Adrenal gland (tissue), 9 donors: ENCODE measurements at regions not wholly inside any gene's neighbourhood (a gene's known extent, or its start where the extent isn't known, plus 50 kb on each side); places are given as distances from the start of the nearest gene placed in this dataset.

Source experiments
- DNase-seq, 7 donors: peaks; one replicate each; pipeline ENCODE4 v3.0.0-alpha.2; 2019 to 2020
- H3K27ac ChIP-seq, 5 donors: fragments of 200-600 bp; sonication (generic) in 4 of 5; 1 replicate in 3 of 5; 2 replicates in 2 of 5; pipeline versions ENCODE4 v1.5.1 to v1.8.0; 2016 to 2020; ENCODE audit warnings: mild to moderate bottlenecking in 1 of 5
- H3K27me3 ChIP-seq: fragments of 200-600 bp; 2 replicates; pipeline ENCODE4 v1.8.0; 2021
- H3K36me3 ChIP-seq, 2 donors: fragments of 200-600 bp; replicated peaks in 1 of 2; 1 replicate in 1 of 2; 2 replicates in 1 of 2; pipeline versions ENCODE4 v1.5.1 to v1.8.0; 2018 to 2022
- H3K4me1 ChIP-seq, 2 donors: fragments of 200-600 bp; replicated peaks in 1 of 2; 1 replicate in 1 of 2; 2 replicates in 1 of 2; pipeline versions ENCODE4 v1.5.1 to v1.8.0; 2018 to 2021
- H3K4me3 ChIP-seq, 4 donors: fragments of 200-600 bp; sonication (generic) in 3 of 4; one replicate each; pipeline ENCODE4 v1.5.1; 2016 to 2018
- H3K9me3 ChIP-seq, 3 donors: fragments of 200-600 bp; sonication (generic) in 1 of 3; replicated peaks in 1 of 3; 1 replicate in 2 of 3; 2 replicates in 1 of 3; pipeline versions ENCODE4 v1.5.1 to v1.8.0; 2016 to 2021
- POLR2A ChIP-seq, 2 donors: fragments of 450-650 bp; IDR thresholded peaks; one replicate each; pipeline ENCODE4 v1.6.1; 2017; ENCODE audit warnings: antibody characterized with exemption in 2 of 2, mild to moderate bottlenecking in 2 of 2, moderate library complexity in 1 of 2
- WGBS, 4 donors: extraction: QIAGEN DNeasy Blood & Tissue Kit in 2 of 4; methylation state at CpG; one replicate each; pipeline versions ENCODE4 v1.1.5 to v1.1.7; 2013 to 2017; 5-methylcytosine and 5-hydroxymethylcytosine counted together
- intact Hi-C, 2 donors: fragments of 100-400 bp; cut with DNase I; formaldehyde crosslinking; loops; one replicate each; pipeline versions ENCODE4 v1.14.1 to v1.15.0; 2022 to 2023
- TF ChIP-seq, protein P1 (sequence below), 6 experiments: fragments of 450-650 bp in 4 of 6; fragments of 200-600 bp in 2 of 6; sonication (generic) in 1 of 6; IDR thresholded peaks; 1 replicate in 5 of 6; 2 replicates in 1 of 6; pipeline versions ENCODE4 v1.5.1 to v1.8.0; 2016 to 2021; ENCODE audit warnings: antibody characterized with exemption in 6 of 6, mild to moderate bottlenecking in 2 of 6, moderate library complexity in 1 of 6
- donor health status: healthy with polysubstance abuse.
- donor health status: Bipolar disorder and iron deficiency.
- donor health status: DM: yes; HTN: yes; CAD: no.
- donor health status: DM: no; HTN: no; CAD: no.
- donor health status: DM: no; HTN: no; CAD: no.

DNA sequence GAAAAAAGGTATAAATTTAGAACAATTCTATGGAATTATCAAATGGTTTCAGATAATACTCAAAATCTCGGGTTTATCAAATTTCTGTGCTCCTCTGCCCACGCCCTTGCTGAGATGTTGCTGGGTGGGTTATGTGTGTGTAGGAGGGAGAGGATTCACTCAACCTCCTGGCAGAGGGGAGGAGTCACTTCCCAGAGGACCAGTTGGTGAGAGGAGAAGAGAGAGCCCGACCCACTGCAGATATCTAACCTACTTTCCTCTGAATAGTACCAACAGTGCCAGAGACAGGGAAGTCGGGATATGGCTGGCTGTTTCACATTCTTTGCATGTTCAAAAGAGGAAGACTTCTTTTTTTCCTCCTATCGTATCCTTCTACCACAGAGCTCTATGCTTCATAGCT is 187.1 kb upstream of the MAN1A1 start:
- TF ChIP-seq POLR2A (IDR thresholded peaks at IDR 0.05), result no peak
- TF ChIP-seq, protein P1, sequence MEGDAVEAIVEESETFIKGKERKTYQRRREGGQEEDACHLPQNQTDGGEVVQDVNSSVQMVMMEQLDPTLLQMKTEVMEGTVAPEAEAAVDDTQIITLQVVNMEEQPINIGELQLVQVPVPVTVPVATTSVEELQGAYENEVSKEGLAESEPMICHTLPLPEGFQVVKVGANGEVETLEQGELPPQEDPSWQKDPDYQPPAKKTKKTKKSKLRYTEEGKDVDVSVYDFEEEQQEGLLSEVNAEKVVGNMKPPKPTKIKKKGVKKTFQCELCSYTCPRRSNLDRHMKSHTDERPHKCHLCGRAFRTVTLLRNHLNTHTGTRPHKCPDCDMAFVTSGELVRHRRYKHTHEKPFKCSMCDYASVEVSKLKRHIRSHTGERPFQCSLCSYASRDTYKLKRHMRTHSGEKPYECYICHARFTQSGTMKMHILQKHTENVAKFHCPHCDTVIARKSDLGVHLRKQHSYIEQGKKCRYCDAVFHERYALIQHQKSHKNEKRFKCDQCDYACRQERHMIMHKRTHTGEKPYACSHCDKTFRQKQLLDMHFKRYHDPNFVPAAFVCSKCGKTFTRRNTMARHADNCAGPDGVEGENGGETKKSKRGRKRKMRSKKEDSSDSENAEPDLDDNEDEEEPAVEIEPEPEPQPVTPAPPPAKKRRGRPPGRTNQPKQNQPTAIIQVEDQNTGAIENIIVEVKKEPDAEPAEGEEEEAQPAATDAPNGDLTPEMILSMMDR (IDR thresholded peaks at IDR 0.05), result no peak
- H3K4me1 ChIP-seq, result no peaks in the 10 kb centered on the region
- no peaks in the 10 kb centered on the region for H3K27me3 ChIP-seq
- H3K27ac ChIP-seq, result no peak overlapping the region
- 86 to 89% (median 87%) methylated on average over 5 of the region's 5 CpGs for WGBS, 4 donors
- peaks cover 0 to 6% (median 0%) of the 10 kb centered on the region in 3 donors for H3K9me3 ChIP-seq
- no peak overlapping the region for H3K4me3 ChIP-seq
- no peaks in the 10 kb centered on the region for H3K36me3 ChIP-seq
- intact Hi-C loops, result no loop called here
- DNase-seq, result no peak

DNA sequence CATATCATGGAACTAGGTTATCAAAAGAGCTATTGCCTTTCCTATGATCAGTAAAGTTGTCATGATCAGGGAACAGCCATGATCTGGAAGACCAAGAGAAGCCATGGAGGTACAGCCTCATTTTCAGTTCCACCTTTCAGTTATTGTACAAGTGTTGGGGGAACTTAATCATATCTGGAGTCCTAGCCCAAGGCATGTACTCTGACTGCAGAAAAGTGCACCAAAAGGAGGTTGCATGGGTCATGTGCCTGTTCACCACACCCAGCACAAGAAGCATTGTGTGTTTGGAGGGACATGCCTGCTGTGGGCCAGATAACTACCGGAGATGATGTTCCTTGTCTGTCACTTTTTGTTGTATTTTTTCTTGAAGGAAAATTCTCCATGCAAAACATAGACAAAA is 185.8 kb upstream of the MAN1A1 start:
- no peaks in the 10 kb centered on the region for H3K27me3 ChIP-seq
- H3K9me3 ChIP-seq, result peaks cover 0 to 6% (median 0%) of the 10 kb centered on the region in 3 donors
- TF ChIP-seq, protein P1 (IDR thresholded peaks at IDR 0.05), result no peak
- TF ChIP-seq POLR2A (IDR thresholded peaks at IDR 0.05), result no peak
- no peaks in the 10 kb centered on the region for H3K36me3 ChIP-seq
- intact Hi-C loops, result no loop called here
- H3K27ac ChIP-seq, result no peak overlapping the region
- H3K4me1 ChIP-seq, result no peaks in the 10 kb centered on the region
- no peak for DNase-seq
- H3K4me3 ChIP-seq, result no peak overlapping the region
- 58 to 93% (median 84%) methylated on average over 1 of the region's 1 CpG for WGBS, 4 donors

DNA sequence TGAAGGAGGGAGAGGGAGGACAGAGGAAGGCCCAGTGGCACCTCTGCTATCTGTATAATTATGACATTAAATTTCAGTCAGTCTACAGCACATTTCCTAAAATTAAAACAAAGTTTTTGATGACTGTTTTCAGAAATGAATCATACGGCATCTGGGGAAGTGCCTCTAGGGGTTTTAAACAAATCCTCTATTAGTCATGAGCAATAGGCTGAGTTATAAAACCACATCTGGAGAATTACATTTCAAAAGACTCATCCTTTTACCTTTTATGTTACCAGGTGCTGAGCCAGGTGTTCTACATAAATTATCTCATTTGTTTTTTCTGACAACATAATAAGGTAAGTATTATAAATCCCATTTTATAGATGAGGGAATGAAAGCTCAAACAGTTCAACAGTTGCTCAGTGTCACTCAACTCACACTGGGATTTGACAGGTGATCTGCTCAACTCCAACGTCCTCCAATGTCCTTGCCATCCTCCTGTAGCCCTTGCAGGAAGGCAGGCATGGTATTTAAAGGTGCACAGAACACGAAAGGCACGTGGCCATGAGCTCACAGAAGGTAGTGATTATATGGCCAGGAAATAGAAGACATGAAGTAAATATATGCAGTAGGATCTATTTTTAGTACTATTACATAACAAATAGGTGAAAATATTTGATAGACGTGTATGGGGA is 184.2 kb upstream of the MAN1A1 start:
- Histone ChIP-seq H3K4me3 (no peak overlapping the region), H3K9me3 (peaks cover 0 to 6% (median 0%) of the 10 kb centered on the region in 3 donors), H3K36me3 (no peaks in the 10 kb centered on the region), H3K27ac (no peak overlapping the region), H3K4me1 (no peaks in the 10 kb centered on the region), H3K27me3 (no peaks in the 10 kb centered on the region)
- no peak for DNase-seq
- intact Hi-C loops, result no loop called here
- TF ChIP-seq, protein P1 (IDR thresholded peaks at IDR 0.05), result no peak
- TF ChIP-seq POLR2A (IDR thresholded peaks at IDR 0.05), result no peak
- WGBS, 4 donors, result 20 to 64% (median 45%) methylated on average over 5 of the region's 5 CpGs

DNA sequence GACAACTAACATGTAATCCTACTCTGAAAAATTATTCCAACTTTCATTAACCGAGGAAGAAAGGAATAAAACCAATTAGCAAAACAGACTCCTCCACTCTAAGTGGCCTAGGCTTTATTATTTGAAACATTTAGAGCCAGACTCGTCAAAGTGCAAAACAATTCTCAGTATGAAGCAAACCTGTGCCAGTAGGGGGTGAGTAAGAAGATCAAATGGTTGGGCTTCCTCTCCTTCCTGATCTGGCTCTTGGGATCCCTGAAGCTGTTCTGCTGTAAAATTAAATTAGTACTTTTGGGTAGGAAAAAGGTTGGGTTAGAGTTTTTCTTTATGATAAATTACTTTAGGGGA is 177.6 kb upstream of the MAN1A1 start:
- TF ChIP-seq, protein P1 (IDR thresholded peaks at IDR 0.05), result no peak
- no peak for TF ChIP-seq POLR2A (IDR thresholded peaks at IDR 0.05)
- intact Hi-C loops, result no loop called here
- no peaks in the 10 kb centered on the region for H3K27me3 ChIP-seq
- H3K4me1 ChIP-seq, result no peaks in the 10 kb centered on the region
- no peaks in the 10 kb centered on the region for H3K36me3 ChIP-seq
- no peaks in the 10 kb centered on the region for H3K9me3 ChIP-seq
- DNase-seq, result no peak
- H3K4me3 ChIP-seq, result no peak overlapping the region
- WGBS, 4 donors, result 53 to 65% (median 56%) methylated on average over 2 of the region's 2 CpGs
- H3K27ac ChIP-seq, result no peak overlapping the region
